Panc1 (cell line): ENCODE measurements at regions not wholly inside any gene's neighbourhood (a gene's known extent, or its start where the extent isn't known, plus 50 kb on each side); places are given as distances from the start of the nearest gene placed in this dataset.
"Not testable (repeated sequence)": the region's sequence is repeated elsewhere in the genome, so short reads cannot be mapped to it uniquely, and the experiment has no call there.

ENCODE experiments used
- ATAC-seq: fragments of 200-7000 bp; cut with Tn5 transposase; 2 replicates; pipeline ENCODE4 v1.9.1; 2020; ENCODE audit warnings: mild to moderate bottlenecking, moderate library complexity
- BruUV-seq: library from RNA; stranded (reverse); fragments of 400-500 nt; replicated peaks from 2 replicates; lab custom pipeline; 2021; lab: Mats Ljungman, UMichigan
- CTCF ChIA-PET: fragments of 300-600 bp; sonication (Branson Sonifier 250); formaldehyde crosslinking; loops from one replicate; lab custom pipeline; 2022; ENCODE audit warnings: antibody characterized with exemption; lab: Charles Lee
- POLR2A ChIA-PET: fragments of 300-600 bp; sonication (Branson Sonifier 250); formaldehyde crosslinking; loops from one replicate; lab custom pipeline; 2022; ENCODE audit warnings: antibody characterized with exemption; lab: Charles Lee
- DNase-seq: peaks from one replicate; pipeline ENCODE4 v3.0.0-alpha.2; 2010; ENCODE audit warnings: low read depth, low spot score
- H3K27ac ChIP-seq: 2 replicates; pipeline ENCODE4 v1.5.1; 2011; ENCODE audit warnings: mild to moderate bottlenecking, low read length, inconsistent platforms
- H3K27me3 ChIP-seq: fragments of 200-500 bp; sonication (Bioruptor generic); 2 replicates; pipeline ENCODE4 v1.6.0; 2014; ENCODE audit warnings: low read length, inconsistent platforms; ENCODE audit not compliant: control insufficient read depth, insufficient read depth
- H3K36me3 ChIP-seq: fragments of 200-500 bp; sonication (Bioruptor generic); 2 replicates; pipeline ENCODE4 v1.5.1; 2014; ENCODE audit warnings: inconsistent platforms, mild to moderate bottlenecking, low read length, moderate library complexity; ENCODE audit not compliant: control insufficient read depth, insufficient read depth
- H3K4me1 ChIP-seq: 2 replicates; pipeline ENCODE4 v1.5.1; 2011; ENCODE audit warnings: inconsistent platforms, mild to moderate bottlenecking, low read length, moderate library complexity; ENCODE audit not compliant: control insufficient read depth, insufficient read depth
- H3K4me3 ChIP-seq, 2 experiments: 2 replicates each; pipeline ENCODE4 v1.5.1; 2011 to 2012; ENCODE audit warnings: low read depth in 2 of 2, low read length in 2 of 2, mild to moderate bottlenecking in 2 of 2, inconsistent platforms in 1 of 2, moderate library complexity in 1 of 2
- H3K9me3 ChIP-seq: fragments of 200-500 bp; sonication (Bioruptor generic); 2 replicates; pipeline ENCODE4 v1.5.1; 2014; ENCODE audit warnings: low read depth, mild to moderate bottlenecking, inconsistent platforms, low read length, moderate library complexity; ENCODE audit not compliant: control insufficient read depth, insufficient read depth
- POLR2AphosphoS5 ChIP-seq: IDR thresholded peaks from 2 replicates; pipeline ENCODE4 v1.6.1; 2012; ENCODE audit warnings: mild to moderate bottlenecking, low read depth, low read length, moderate library complexity
- SIN3A ChIP-seq: IDR thresholded peaks from 2 replicates; pipeline ENCODE4 v1.6.1; 2012; ENCODE audit warnings: low read depth, mild to moderate bottlenecking, low read length, moderate library complexity, borderline replicate concordance; ENCODE audit not compliant: insufficient read depth
- TCF7L2 ChIP-seq: IDR thresholded peaks from 2 replicates; pipeline ENCODE4 v1.6.1; 2011; ENCODE audit warnings: mild to moderate bottlenecking, low read depth, low read length, inconsistent platforms
- in situ Hi-C: cut with HindIII; loops from 2 replicates; pipeline ENCODE4 v1.10.0; 2016; ENCODE audit warnings: low sequenced_read_pairs, low pct_unique_long_range_greater_than_20kb
- intact Hi-C: fragments of 100-400 bp; cut with micrococcal nuclease; formaldehyde crosslinking; loops from one replicate; pipeline ENCODE4 v1.10.0; 2022; ENCODE audit not compliant: unreplicated experiment
- TF ChIP-seq, protein P1 (sequence below): fragments of 450-650 bp; IDR thresholded peaks from 2 replicates; pipeline ENCODE4 v1.5.1; 2017; ENCODE audit warnings: mild to moderate bottlenecking
- TF ChIP-seq, protein P2 (sequence below), 2 experiments: IDR thresholded peaks; 2 replicates each; pipeline ENCODE4 v1.6.1; 2011 to 2012; ENCODE audit warnings: low read depth in 2 of 2, control low read depth in 1 of 2, low read length in 1 of 2, mild to moderate bottlenecking in 1 of 2, moderate library complexity in 1 of 2; ENCODE audit not compliant: insufficient read depth in 1 of 2

DNA sequence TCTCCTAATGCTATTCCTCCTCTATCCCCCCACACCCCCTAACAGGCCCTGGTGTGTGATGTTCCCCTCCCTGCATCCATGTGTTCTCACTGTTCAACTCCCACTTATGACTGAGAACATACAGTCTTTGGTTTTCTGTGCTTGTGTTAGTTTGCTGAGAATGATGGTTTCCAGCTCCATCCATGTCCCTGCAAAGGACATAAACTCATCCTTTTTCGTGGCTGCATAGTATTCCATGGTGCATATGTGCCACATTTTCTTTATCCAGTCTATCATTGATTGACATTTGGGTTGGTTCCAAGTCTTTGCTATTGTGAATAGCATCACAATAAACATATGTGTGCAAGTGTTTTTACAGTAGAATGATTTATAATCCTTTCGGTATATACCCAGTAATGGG, 870.0 kb upstream of the SLC39A10 start:
- H3K27ac ChIP-seq, POLR2A ChIA-PET: not testable (repeated sequence)

DNA sequence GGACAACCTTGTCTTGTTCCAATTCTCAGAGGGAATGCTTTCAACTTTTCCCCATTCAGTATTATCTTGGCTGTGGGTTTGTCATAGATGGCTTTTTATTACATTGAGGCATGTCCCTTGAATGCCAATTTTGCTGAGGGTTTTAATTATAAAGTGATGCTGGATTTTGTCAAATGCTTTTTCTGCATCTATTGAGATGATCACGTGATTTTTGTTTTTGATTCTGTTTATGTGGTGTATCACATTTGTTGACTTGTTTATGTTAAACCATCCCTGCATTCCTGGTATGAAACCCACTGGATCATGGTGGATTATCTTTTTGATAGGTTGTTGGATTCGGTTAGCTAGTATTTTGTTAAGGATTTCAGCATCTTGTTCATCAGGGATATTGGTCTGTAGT, 885.6 kb upstream of the SLC39A10 start:
- H3K9me3 ChIP-seq, H3K27me3 ChIP-seq, H3K27ac ChIP-seq, BruUV-seq, H3K4me3 ChIP-seq, ATAC-seq, DNase-seq, intact Hi-C loops, H3K36me3 ChIP-seq, H3K4me1 ChIP-seq, in situ Hi-C loops, CTCF ChIA-PET, POLR2A ChIA-PET: not testable (repeated sequence)

More for the DNA sequence above, 870.0 kb upstream of the SLC39A10 start:
- CTCF ChIA-PET = interaction anchor here (0.7 kb wide), 1 partner anchor 41 kb away, joined by 4 read pairs; no protein-coding TSS in a partner anchor
- BruUV-seq, in situ Hi-C loops, H3K36me3 ChIP-seq, H3K4me3 ChIP-seq, DNase-seq, ATAC-seq, H3K4me1 ChIP-seq, H3K27me3 ChIP-seq, H3K9me3 ChIP-seq, intact Hi-C loops: not testable (repeated sequence)

DNA sequence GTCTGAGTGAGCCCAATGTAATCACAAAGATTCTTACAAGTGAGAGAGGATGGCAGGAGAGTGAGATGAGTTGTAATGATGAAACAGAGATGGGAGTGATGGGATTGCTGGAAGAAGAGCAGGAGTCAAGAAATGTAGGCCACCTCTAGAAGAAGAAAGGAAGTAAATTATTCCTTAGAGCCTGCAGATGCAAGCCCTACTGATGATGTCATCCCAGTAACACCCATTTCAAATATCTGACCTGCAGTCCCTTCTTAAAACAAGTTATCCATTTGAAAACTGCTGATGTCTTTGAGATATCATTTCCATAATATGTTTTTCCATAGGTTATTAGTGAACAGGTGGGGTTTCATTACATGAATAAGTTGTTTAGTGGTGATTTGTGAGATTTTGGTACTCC, 888.0 kb upstream of the SLC39A10 start:
- Histone ChIP-seq H3K4me3 (no peak overlapping the region), H3K36me3 (no peaks in the 10 kb centered on the region), H3K27me3 (no peaks in the 10 kb centered on the region), H3K27ac (no peak overlapping the region), H3K4me1 (no peaks in the 10 kb centered on the region), H3K9me3 (no peaks in the 10 kb centered on the region; the same call in 1 of the 2 replicates)
- ChIA-PET CTCF (no interaction called here), POLR2A (no interaction called here)
- DNase-seq (no peak), ATAC-seq (no peak)
- TF ChIP-seq, protein P1, sequence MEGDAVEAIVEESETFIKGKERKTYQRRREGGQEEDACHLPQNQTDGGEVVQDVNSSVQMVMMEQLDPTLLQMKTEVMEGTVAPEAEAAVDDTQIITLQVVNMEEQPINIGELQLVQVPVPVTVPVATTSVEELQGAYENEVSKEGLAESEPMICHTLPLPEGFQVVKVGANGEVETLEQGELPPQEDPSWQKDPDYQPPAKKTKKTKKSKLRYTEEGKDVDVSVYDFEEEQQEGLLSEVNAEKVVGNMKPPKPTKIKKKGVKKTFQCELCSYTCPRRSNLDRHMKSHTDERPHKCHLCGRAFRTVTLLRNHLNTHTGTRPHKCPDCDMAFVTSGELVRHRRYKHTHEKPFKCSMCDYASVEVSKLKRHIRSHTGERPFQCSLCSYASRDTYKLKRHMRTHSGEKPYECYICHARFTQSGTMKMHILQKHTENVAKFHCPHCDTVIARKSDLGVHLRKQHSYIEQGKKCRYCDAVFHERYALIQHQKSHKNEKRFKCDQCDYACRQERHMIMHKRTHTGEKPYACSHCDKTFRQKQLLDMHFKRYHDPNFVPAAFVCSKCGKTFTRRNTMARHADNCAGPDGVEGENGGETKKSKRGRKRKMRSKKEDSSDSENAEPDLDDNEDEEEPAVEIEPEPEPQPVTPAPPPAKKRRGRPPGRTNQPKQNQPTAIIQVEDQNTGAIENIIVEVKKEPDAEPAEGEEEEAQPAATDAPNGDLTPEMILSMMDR = no peak
- no peak for TF ChIP-seq SIN3A
- no peak for TF ChIP-seq POLR2AphosphoS5
- no peak for TF ChIP-seq TCF7L2
- TF ChIP-seq, protein P2, sequence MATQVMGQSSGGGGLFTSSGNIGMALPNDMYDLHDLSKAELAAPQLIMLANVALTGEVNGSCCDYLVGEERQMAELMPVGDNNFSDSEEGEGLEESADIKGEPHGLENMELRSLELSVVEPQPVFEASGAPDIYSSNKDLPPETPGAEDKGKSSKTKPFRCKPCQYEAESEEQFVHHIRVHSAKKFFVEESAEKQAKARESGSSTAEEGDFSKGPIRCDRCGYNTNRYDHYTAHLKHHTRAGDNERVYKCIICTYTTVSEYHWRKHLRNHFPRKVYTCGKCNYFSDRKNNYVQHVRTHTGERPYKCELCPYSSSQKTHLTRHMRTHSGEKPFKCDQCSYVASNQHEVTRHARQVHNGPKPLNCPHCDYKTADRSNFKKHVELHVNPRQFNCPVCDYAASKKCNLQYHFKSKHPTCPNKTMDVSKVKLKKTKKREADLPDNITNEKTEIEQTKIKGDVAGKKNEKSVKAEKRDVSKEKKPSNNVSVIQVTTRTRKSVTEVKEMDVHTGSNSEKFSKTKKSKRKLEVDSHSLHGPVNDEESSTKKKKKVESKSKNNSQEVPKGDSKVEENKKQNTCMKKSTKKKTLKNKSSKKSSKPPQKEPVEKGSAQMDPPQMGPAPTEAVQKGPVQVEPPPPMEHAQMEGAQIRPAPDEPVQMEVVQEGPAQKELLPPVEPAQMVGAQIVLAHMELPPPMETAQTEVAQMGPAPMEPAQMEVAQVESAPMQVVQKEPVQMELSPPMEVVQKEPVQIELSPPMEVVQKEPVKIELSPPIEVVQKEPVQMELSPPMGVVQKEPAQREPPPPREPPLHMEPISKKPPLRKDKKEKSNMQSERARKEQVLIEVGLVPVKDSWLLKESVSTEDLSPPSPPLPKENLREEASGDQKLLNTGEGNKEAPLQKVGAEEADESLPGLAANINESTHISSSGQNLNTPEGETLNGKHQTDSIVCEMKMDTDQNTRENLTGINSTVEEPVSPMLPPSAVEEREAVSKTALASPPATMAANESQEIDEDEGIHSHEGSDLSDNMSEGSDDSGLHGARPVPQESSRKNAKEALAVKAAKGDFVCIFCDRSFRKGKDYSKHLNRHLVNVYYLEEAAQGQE (IDR thresholded peaks at IDR 0.05; ENCODE audit: insufficient read depth in 1 of 2, low read depth in 2 of 2, low read length in 1 of 2) = no peak
- BruUV-seq = no TSS peak
- in situ Hi-C loops (no loop called here), intact Hi-C loops (no loop called here)
